HUES48 (cell line): ENCODE measurements at regions not wholly inside any gene's neighbourhood (a gene's known extent, or its start where the extent isn't known, plus 50 kb on each side); places are given as distances from the start of the nearest gene placed in this dataset.

Source experiments
- H3K27ac ChIP-seq: one replicate; pipeline ENCODE4 v1.7.0; 2013; ENCODE audit warnings: low read depth, low read length, inconsistent platforms
- H3K27me3 ChIP-seq: 2 replicates; pipeline ENCODE4 v1.6.1; 2013; ENCODE audit warnings: mild to moderate bottlenecking, low read length; ENCODE audit not compliant: control insufficient read depth, insufficient read depth
- H3K36me3 ChIP-seq: 2 replicates; pipeline ENCODE4 v1.6.1; 2013; ENCODE audit warnings: low read length; ENCODE audit not compliant: control insufficient read depth, insufficient read depth
- H3K4me1 ChIP-seq: 2 replicates; pipeline ENCODE4 v1.6.1; 2013; ENCODE audit warnings: mild to moderate bottlenecking, low read length; ENCODE audit not compliant: control insufficient read depth, insufficient read depth
- H3K4me3 ChIP-seq: 2 replicates; pipeline ENCODE4 v1.5.1; 2013; ENCODE audit warnings: mild to moderate bottlenecking, low read depth, low read length
- H3K9ac ChIP-seq: 2 replicates; pipeline ENCODE4 v1.6.1; 2013; ENCODE audit warnings: mild to moderate bottlenecking, low read depth, low read length, moderate library complexity
- H3K9me3 ChIP-seq: 2 replicates; pipeline ENCODE4 v1.6.1; 2013; ENCODE audit warnings: low read length; ENCODE audit not compliant: control insufficient read depth, insufficient read depth

DNA sequence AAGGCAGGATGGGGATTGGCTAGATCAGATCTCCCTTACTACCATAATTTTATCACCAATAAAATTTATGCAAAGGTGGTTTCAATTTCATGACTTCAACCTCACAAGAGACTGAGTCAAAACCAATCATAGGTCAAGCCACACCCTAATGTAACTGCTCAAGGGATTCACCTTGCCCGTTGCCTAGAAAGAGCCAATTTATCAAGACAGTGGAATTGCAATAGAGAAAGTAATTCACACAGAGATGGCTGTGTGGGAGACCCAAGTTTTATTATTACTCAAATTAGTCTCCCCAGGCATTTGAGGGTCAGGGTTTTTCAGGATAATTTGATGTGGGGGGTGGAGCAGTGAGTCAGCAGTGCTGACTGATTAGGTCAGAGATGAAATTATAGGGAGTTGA, 340.6 kb downstream of the RND3 start:
- Histone ChIP-seq H3K36me3 (no peaks in the 10 kb centered on the region), H3K27ac (no peak overlapping the region), H3K4me1 (no peaks in the 10 kb centered on the region), H3K9me3 (peaks cover 11% of the 10 kb centered on the region), H3K9ac (no peak overlapping the region), H3K4me3 (no peak overlapping the region), H3K27me3 (no peaks in the 10 kb centered on the region)

DNA sequence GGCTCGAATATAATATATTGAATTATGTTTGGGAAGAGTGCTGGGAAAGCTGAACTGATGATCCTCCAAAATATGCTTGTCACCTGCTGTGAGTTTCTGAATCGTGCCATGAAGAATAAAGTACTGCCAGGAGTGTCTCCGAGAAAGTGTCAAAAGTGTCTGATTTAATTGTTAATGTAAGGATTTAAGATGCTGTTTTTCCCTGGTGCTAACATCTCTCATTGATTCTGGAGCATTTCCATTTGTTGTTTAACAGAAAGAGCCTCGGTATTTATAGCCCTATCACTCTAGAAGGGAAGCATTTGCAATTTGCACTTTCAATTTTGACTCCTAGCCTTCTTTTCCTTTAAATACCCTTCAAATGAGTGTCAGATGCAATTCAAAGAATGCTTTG, 342.2 kb downstream of the RND3 start:
- no peaks in the 10 kb centered on the region for H3K27me3 ChIP-seq
- peaks cover 11% of the 10 kb centered on the region for H3K9me3 ChIP-seq
- no peaks in the 10 kb centered on the region for H3K36me3 ChIP-seq
- no peak overlapping the region for H3K4me3 ChIP-seq
- no peaks in the 10 kb centered on the region for H3K4me1 ChIP-seq
- no peak overlapping the region for H3K9ac ChIP-seq
- no peak overlapping the region for H3K27ac ChIP-seq

DNA sequence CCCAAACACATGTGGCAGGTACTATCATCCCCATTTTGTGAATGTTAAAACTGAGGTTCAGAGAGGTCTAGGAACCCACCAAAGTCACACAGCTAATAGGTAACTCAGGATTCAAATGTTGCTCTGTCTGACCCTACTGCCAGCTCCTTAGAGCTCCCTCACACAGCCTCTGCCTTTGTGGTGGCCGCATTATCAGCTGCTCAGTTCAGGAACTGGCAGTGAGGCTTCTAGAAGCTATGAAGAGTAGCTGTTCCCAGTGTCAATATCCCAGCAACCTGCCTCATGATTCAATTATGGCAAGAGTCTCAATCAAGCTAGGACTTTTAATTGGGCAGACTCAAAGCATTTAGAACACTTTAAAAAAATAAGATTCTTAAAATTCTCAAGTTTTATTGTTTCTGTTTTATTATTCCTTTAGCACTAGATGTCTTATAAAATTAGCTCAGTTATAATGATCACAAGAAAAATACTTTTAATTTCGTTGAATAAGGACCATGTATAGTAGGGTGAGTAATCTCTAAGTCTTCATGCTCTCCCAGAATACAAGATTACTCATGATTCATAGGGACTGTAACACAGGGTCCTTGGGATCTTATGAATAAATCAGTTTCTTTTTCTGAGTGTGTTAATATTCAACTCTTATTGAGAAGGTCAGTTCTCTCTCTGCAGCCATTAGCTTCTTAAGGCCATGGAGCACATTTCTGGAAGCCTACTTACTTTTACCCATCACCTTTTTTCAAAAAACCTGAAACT, 342.7 kb downstream of the RND3 start:
- peaks cover 11% of the 10 kb centered on the region for H3K9me3 ChIP-seq
- H3K27ac ChIP-seq, result no peak overlapping the region
- no peaks in the 10 kb centered on the region for H3K36me3 ChIP-seq
- no peak overlapping the region for H3K4me3 ChIP-seq
- no peaks in the 10 kb centered on the region for H3K4me1 ChIP-seq
- no peak overlapping the region for H3K9ac ChIP-seq
- H3K27me3 ChIP-seq, result no peaks in the 10 kb centered on the region

DNA sequence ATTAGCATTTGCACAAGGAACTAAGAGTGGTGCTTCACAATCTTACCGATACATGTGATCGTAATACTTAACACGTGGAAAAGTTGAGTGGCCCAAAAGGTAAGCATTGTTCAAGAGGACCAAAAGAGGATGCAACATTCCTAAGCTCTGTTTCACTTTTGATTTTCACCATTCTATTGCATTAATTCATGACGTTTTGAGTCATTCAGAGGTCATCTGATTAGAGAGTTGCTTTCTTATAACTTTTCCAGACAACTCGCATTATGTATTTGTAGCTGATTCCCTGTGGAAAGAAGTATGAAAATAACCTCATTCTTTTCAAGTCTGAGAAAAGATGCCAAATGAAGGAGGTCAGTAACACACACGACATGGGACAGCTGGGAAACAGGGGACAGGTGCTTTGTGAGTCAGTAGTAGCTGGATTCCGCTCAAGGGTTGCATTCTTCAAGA, 344.4 kb downstream of the RND3 start:
- Histone ChIP-seq H3K9ac (no peak overlapping the region), H3K27me3 (no peaks in the 10 kb centered on the region), H3K36me3 (no peaks in the 10 kb centered on the region), H3K9me3 (peaks cover 11% of the 10 kb centered on the region), H3K4me3 (no peak overlapping the region), H3K4me1 (no peaks in the 10 kb centered on the region), H3K27ac (no peak overlapping the region)

DNA sequence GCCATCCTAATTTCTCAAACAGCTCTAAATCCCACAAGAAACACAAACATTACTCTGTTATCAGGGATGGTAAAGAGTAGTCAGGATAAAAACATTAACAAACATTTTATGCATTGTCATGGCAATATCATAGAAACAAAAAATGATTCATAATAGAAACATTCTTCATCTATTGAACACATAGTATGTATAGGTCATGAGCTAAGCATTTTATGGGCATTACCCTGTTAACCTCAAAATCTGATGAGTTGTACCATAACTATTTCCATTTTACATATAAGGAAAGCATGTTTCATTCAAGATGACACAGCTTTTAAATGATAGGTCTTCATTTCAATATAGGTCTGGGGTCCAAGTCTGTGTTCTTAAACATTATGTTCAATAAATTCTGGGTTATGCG, 344.9 kb downstream of the RND3 start:
- no peak overlapping the region for H3K27ac ChIP-seq

DNA sequence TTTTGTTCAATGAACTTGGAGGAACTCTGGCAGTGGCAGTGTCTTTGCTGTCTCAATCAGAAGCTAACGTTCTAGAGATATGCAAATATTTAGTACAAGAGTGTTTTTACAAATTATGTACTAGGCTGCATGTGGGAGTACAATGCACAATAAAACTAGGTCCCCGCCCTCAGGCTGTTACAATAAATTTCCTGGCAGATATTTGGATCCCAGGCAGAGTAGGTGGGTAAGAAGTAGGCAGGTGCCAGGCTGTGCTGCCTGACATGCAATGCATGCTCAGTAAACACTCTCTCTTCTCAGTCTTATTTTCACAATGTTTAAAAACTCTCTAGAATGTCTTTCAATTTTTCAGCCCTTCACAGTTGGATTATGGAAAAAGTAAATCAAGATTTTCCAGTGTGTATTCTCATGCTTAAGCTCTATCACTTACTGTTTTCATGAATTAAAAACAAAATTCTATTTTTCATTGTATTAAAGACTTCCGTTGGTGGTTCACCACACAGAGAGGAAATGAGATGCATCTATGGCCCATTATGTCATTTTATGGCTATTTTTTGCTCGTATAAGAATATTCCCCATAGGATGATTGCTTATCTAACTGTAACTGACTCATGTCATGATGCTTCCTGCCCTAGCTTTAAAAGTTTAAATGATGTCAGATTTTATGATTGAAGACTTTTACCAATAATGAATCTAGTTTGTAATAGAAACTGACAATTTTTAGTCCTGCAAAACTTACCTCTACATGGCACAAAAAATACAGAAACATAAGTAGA, 346.1 kb downstream of the RND3 start:
- no peak overlapping the region for H3K27ac ChIP-seq
- no peaks in the 10 kb centered on the region for H3K27me3 ChIP-seq
- H3K36me3 ChIP-seq, result no peaks in the 10 kb centered on the region
- no peaks in the 10 kb centered on the region for H3K4me1 ChIP-seq
- H3K9ac ChIP-seq, result no peak overlapping the region
- H3K9me3 ChIP-seq, result peaks cover 3% of the 10 kb centered on the region
- H3K4me3 ChIP-seq, result no peak overlapping the region

More for the DNA sequence above, 344.9 kb downstream of the RND3 start:
- Histone ChIP-seq H3K27me3 (no peaks in the 10 kb centered on the region), H3K36me3 (no peaks in the 10 kb centered on the region), H3K4me3 (no peak overlapping the region), H3K9ac (no peak overlapping the region), H3K4me1 (no peaks in the 10 kb centered on the region), H3K9me3 (peaks cover 11% of the 10 kb centered on the region)

DNA sequence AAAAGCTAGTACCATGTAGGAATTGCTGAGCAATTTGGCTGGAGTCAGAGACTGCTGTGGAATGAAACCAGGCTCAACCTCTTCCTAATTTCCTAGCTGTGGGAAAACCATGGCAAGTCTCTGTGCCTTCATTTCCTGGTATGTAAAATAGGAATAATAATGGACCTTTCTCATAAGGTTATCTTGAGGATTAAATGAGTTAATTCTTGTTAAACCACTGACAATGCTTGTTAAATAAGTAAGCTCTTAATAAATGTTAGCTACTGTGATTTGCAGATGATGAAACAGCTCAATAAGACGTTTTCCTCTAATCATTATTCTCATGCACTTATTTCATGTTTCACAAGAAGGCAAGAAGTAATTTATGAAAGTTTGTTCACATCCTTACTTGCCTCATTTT, 346.7 kb downstream of the RND3 start:
- Histone ChIP-seq H3K27me3 (no peaks in the 10 kb centered on the region), H3K9me3 (no peaks in the 10 kb centered on the region), H3K27ac (no peak overlapping the region), H3K9ac (no peak overlapping the region), H3K36me3 (no peaks in the 10 kb centered on the region), H3K4me3 (no peak overlapping the region), H3K4me1 (no peaks in the 10 kb centered on the region)

DNA sequence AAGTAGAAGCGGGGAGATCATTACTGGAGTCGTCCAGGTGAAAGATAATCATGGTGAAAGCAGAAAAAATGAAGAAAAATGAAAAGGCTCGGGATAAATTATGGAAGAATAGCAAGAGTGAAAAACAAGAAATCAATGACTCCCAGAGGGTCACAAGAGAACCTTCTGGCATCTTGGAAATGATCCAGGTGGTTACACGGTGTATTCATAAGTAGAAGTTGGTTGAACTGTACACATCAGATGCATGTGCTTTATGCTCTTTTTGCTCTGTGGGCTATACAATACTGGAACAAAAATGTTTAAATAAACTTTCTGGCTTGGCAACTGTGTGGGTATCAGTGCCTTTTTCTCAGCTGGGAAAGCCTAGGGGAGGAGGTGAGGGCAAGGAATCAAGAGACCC, 348.9 kb downstream of the RND3 start:
- H3K27ac ChIP-seq, result no peak overlapping the region
- no peaks in the 10 kb centered on the region for H3K27me3 ChIP-seq
- no peaks in the 10 kb centered on the region; the same call in 1 of the 2 replicates for H3K4me1 ChIP-seq
- no peaks in the 10 kb centered on the region for H3K9me3 ChIP-seq
- no peaks in the 10 kb centered on the region for H3K36me3 ChIP-seq
- no peak overlapping the region for H3K4me3 ChIP-seq
- H3K9ac ChIP-seq, result no peak overlapping the region

DNA sequence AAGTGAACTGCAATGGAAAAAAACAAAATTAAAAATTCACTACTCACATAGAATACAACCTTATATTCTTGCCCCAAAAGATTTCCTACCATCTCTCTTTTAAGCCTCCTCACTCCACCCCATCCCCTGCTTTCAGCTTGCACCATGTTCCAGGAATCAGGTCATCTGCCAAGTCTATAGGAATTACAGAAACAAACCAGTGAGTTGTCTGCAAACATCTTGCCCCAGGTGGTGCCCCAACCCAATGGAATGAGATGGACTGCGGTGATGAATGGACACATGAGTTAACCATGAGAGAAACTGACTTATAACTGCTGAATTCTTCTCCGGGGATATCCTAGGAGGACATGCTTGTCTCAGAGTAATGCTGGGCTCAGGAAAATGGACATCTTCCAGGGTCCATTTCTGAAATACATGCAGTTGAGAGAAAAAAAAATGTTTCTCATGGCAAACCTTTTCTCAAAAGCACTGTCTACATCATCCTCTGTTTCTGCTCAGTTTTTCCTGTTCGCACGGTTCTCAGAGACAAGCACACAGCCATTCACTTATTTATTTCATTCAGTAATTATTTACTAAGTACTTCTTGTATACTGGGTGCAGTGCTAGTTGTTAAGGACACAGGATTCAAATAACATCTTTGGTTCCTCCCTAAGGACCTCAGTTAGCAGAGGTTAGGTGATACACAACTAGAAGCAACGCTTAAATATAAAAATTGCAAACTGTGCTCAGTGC, 350.0 kb downstream of the RND3 start:
- H3K27me3 ChIP-seq, result no peaks in the 10 kb centered on the region
- H3K9me3 ChIP-seq, result no peaks in the 10 kb centered on the region
- H3K36me3 ChIP-seq, result no peaks in the 10 kb centered on the region
- H3K4me1 ChIP-seq, result no peaks in the 10 kb centered on the region; the same call in 1 of the 2 replicates
- H3K27ac ChIP-seq, result no peak overlapping the region
- H3K9ac ChIP-seq, result no peak overlapping the region
- no peak overlapping the region for H3K4me3 ChIP-seq

DNA sequence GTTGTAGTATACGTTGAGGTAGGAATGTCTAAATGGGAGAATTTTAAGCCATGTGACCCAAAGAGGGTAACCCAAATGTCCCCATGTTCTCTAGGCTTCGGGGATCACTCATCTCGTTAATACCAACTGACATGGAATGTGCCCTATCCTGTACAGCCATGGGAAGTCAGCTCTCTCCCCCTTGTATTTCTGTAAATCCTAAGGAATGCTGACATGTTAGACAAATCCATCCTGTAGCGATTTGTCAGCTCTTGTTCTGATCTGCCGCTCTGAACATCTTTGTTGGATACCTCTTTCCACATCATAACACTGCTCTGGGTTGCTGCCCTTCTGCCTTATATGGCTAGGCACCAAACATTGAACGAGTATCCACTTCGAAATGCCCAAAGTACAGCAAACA, 350.6 kb downstream of the RND3 start:
- Histone ChIP-seq H3K27ac (no peak overlapping the region), H3K4me3 (no peak overlapping the region), H3K27me3 (no peaks in the 10 kb centered on the region), H3K4me1 (no peaks in the 10 kb centered on the region; the same call in 1 of the 2 replicates), H3K9ac (no peak overlapping the region), H3K9me3 (no peaks in the 10 kb centered on the region), H3K36me3 (no peaks in the 10 kb centered on the region)

DNA sequence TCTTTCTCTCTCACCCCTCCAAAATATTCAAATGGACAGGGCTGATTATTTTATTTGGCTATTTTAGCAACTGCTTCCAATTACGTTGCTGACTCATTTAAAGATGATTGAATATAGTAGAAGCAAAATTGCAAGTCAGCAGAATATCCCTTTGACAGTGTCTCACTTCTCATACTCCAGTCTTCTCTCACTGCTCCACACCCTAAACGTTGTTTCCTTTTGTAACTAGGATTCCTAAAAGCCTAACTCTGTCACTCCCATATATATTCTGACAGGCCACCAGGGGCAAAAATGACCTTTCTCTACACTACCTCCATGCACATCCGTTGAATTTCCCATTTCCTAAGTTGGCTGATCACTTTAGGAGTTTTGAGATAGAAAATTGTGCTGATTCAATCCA, 351.1 kb downstream of the RND3 start:
- H3K27me3 ChIP-seq, result no peaks in the 10 kb centered on the region
- H3K9me3 ChIP-seq, result no peaks in the 10 kb centered on the region
- H3K4me1 ChIP-seq, result no peaks in the 10 kb centered on the region; the same call in 1 of the 2 replicates
- no peak overlapping the region for H3K27ac ChIP-seq
- no peak overlapping the region for H3K9ac ChIP-seq
- H3K4me3 ChIP-seq, result no peak overlapping the region
- no peaks in the 10 kb centered on the region for H3K36me3 ChIP-seq
